ENCODE measurements at regions not wholly inside any gene's neighbourhood (a gene's known extent, or its start where the extent isn't known, plus 50 kb on each side); places are given as distances from the start of the nearest gene placed in this dataset.

GRCh38 chr6:126529637-126530362, 189.9 kb downstream of the CENPW start:
- no peak for FAIRE-seq
- TF ChIP-seq POLR2AphosphoS5 (IDR thresholded peaks at IDR 0.05; ENCODE audit: low read depth, low read length) (no peak), TAF1 (IDR thresholded peaks at IDR 0.05; ENCODE audit: borderline replicate concordance, low read depth, low read length) (no peak), POLR2A (IDR thresholded peaks at IDR 0.05; ENCODE audit: low read depth, low read length) (no peak)
- no peak for DNase-seq (ENCODE audit: insufficient read length)

GRCh38 chr6:126530775-126531174, 190.9 kb downstream of the CENPW start:
- no peak for TF ChIP-seq TAF1 (IDR thresholded peaks at IDR 0.05; ENCODE audit: borderline replicate concordance, low read depth, low read length)
- TF ChIP-seq POLR2AphosphoS5 (IDR thresholded peaks at IDR 0.05; ENCODE audit: low read depth, low read length), result no peak
- no peak for TF ChIP-seq POLR2A (IDR thresholded peaks at IDR 0.05; ENCODE audit: low read depth, low read length)
- FAIRE-seq, result no peak

GRCh38 chr6:126531286-126531685, 191.4 kb downstream of the CENPW start:
- DNase-seq (ENCODE audit: insufficient read length), result no peak
- peak; percentile 21 for FAIRE-seq
- TF ChIP-seq POLR2AphosphoS5 (IDR thresholded peaks at IDR 0.05; ENCODE audit: low read depth, low read length) (no peak), TAF1 (IDR thresholded peaks at IDR 0.05; ENCODE audit: borderline replicate concordance, low read depth, low read length) (no peak), POLR2A (IDR thresholded peaks at IDR 0.05; ENCODE audit: low read depth, low read length) (no peak)

More at GRCh38 chr6:126530775-126531174, 190.9 kb downstream of the CENPW start:
- no peak for DNase-seq (ENCODE audit: insufficient read length)

- DNase-seq (ENCODE audit: insufficient read length) (no peak), FAIRE-seq (peak; percentile 70)
- TF ChIP-seq TAF1 (IDR thresholded peaks at IDR 0.05; ENCODE audit: borderline replicate concordance, low read depth, low read length) (no peak), POLR2A (IDR thresholded peaks at IDR 0.05; ENCODE audit: low read depth, low read length) (no peak), POLR2AphosphoS5 (IDR thresholded peaks at IDR 0.05; ENCODE audit: low read depth, low read length) (no peak)
These were observed 191.9 kb downstream of the CENPW start for GRCh38 chr6:126531840-126532239.

DNA sequence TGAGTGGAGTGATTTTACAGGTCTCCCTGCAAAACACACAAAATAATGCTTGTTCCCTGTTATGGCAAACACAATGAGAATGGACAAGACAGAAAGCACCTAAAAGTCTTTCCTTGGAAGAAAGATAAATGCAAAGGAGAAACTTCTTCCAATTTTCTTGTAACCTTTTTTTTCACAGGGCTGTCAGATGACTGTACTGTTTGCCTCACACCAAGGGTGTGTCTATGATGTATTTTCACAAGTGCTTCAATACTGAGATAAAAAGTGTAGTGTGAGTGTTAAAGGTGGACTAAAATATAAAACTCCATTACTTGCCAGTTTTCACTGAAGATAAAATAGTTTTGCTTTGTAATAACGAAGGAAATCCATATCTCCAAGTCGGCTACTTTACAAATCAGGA, 194.5 kb downstream of the CENPW start:
- no peak for DNase-seq (ENCODE audit: insufficient read length)
- no peak for TF ChIP-seq POLR2AphosphoS5 (IDR thresholded peaks at IDR 0.05; ENCODE audit: low read depth, low read length)
- TF ChIP-seq POLR2A (IDR thresholded peaks at IDR 0.05; ENCODE audit: low read depth, low read length), result no peak
- TF ChIP-seq TAF1 (IDR thresholded peaks at IDR 0.05; ENCODE audit: borderline replicate concordance, low read depth, low read length), result no peak

DNA sequence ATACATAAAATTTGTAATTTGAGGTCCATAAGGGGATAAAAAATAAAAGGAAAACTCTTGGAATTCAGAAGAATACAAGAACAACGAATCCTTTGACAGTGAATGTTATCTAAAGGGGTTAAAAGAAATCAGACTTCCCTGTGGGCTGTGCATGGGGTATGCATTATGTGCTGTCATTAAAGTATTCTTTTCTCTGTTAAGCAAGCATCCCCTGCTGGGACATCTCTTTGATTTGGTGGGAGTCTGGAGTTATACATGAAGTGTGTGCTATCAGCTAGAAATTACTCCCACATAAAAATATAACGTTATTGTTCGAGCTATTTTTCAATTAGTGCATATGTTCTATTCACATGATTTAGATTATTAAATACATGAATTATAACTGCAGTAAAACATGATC, 195.2 kb downstream of the CENPW start:
- no peak for TF ChIP-seq TAF1 (IDR thresholded peaks at IDR 0.05; ENCODE audit: borderline replicate concordance, low read depth, low read length)
- no peak for TF ChIP-seq POLR2AphosphoS5 (IDR thresholded peaks at IDR 0.05; ENCODE audit: low read depth, low read length)
- TF ChIP-seq POLR2A (IDR thresholded peaks at IDR 0.05; ENCODE audit: low read depth, low read length), result no peak
- FAIRE-seq (no peak), DNase-seq (ENCODE audit: insufficient read length) (no peak)

More for the DNA sequence above, 194.5 kb downstream of the CENPW start:
- FAIRE-seq, result no peak

DNA sequence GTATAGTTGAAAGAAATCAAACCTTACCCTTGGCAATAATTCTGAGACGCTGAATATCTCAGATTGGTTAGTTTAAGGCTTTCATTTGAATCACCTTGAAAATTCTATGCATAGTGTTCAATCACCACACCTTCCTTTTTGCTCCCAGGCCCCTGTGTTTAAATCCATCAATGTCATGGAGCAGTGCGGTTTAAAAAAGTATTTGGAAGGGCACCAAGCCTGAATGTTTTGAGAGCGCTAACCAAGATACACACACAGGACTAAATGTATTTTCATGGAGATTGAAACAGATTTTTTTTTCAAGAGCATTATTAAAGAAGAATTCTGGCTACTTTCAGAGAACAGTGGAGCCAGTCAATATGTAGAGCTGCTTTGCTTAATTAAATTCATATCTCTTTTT, 195.7 kb downstream of the CENPW start:
- no peak for TF ChIP-seq POLR2AphosphoS5 (IDR thresholded peaks at IDR 0.05; ENCODE audit: low read depth, low read length)
- TF ChIP-seq POLR2A (IDR thresholded peaks at IDR 0.05; ENCODE audit: low read depth, low read length), result no peak
- TF ChIP-seq TAF1 (IDR thresholded peaks at IDR 0.05; ENCODE audit: borderline replicate concordance, low read depth, low read length), result no peak
- no peak for FAIRE-seq
- no peak for DNase-seq (ENCODE audit: insufficient read length)

DNA sequence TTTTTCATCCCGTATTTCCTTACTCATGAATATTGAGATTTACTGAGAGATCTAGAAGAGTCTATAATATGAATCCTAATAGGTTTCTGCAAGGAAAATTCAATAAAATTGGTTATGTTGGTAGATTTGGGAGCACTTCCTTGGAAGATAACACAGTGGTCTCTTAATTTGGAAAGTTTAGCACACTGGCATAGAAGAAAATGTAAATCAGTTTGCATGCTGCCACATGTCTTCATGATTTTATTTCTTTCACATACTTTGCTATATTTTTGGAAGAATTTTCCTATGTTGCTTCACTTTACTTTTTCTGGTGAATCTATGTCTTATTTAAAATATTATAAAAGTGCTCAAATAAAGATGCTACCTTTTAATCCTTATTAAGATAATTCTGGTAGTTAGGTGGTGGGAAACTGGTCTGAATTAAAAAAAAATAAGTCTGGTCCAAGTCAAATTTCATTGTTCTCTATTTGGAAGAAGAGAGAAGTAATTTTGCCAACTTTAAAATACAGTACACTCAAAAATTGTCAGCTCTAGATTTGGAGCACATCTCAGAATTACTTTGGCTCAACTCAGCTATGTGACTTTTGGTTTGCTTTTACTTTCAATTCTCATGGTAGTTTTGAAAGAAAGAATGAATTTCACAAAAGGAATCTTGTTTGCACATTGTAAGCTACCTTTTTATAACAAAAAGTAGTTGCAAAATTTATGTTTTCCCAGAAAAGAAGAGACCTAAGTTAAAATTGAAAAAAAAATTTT, 197.3 kb downstream of the CENPW start:
- TF ChIP-seq TAF1 (IDR thresholded peaks at IDR 0.05; ENCODE audit: borderline replicate concordance, low read depth, low read length), result no peak
- no peak for TF ChIP-seq POLR2AphosphoS5 (IDR thresholded peaks at IDR 0.05; ENCODE audit: low read depth, low read length)
- TF ChIP-seq POLR2A (IDR thresholded peaks at IDR 0.05; ENCODE audit: low read depth, low read length), result no peak
- DNase-seq (ENCODE audit: insufficient read length), result no peak
- no peak for FAIRE-seq

DNA sequence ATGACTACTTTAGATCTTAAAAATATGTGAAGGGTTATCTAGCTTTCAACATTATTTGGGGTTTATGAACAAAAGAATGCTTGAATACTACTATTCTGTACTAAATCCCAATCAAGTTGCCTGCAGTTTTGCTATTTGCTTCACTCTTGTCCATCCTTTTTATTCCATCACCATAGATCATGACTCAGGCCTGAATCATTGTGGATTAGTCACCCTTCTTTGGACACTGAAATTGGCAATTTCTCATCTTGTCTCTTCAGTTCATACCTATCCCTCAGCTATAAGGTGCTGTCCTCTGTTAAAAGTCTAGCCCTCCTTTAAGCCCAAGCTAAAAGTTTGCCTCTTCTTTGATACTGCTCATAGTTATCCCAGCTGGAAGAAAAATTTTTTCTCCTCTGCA, 199.1 kb downstream of the CENPW start:
- FAIRE-seq (no peak), DNase-seq (ENCODE audit: insufficient read length) (no peak)
- TF ChIP-seq POLR2AphosphoS5 (IDR thresholded peaks at IDR 0.05; ENCODE audit: low read depth, low read length), result no peak
- TF ChIP-seq TAF1 (IDR thresholded peaks at IDR 0.05; ENCODE audit: borderline replicate concordance, low read depth, low read length), result no peak

DNA sequence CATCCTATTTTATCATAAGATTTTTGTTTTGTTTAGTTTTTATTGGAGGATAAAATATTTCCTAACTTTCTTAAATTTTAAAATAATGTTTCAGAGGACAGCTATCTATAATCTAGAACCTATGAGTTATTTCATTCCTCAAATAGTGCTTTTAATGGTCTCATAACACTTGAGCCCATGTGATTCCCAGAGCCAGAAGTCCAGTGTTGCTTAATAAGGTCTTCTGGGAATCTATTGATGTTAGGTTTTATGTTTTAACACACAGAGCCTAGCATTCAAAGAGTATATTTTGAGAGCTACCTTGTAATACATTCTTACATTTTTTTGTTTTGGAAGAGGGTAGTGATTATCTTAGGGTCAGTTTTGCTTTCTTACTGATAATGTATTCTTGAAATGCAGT, 200.2 kb downstream of the CENPW start:
- no peak for FAIRE-seq
- DNase-seq (ENCODE audit: insufficient read length), result no peak
- TF ChIP-seq POLR2AphosphoS5 (IDR thresholded peaks at IDR 0.05; ENCODE audit: low read depth, low read length) (no peak), POLR2A (IDR thresholded peaks at IDR 0.05; ENCODE audit: low read depth, low read length) (no peak), TAF1 (IDR thresholded peaks at IDR 0.05; ENCODE audit: borderline replicate concordance, low read depth, low read length) (no peak)

DNA sequence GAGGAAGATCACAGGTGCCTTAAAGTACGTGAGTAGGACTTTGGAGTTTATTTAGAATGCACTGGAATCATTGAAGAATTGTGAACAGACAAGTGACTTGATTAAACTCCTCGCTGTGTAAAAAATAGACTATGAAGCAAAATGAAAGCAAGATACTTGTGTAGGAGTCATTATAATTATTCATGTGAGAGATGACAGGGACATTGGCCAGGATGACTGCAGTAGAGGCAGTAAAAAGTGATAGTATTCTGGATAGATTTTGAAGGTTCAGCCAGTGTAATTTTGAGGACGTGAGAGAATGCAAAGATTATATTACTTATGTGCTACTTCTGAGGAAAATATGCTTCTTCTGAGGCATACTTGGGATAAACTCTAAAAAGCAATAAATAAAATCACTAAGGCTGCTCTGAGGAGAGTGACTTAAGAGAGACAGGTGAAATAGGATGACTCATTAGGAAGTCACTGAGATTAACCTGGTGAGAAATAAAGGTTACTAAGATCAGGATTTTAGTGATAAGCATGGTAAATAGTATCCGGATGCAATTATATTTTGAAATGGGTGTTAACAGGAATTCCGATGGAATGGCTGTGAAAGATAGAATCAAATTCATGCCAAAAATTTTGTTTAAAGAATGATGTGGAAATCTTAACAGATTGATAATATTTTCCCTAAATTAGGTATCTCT, 202.0 kb downstream of the CENPW start:
- FAIRE-seq (no peak), DNase-seq (ENCODE audit: insufficient read length) (no peak)

More for the DNA sequence above, 202.0 kb downstream of the CENPW start:
- TF ChIP-seq POLR2A (IDR thresholded peaks at IDR 0.05; ENCODE audit: low read depth, low read length), result no peak
- no peak for TF ChIP-seq TAF1 (IDR thresholded peaks at IDR 0.05; ENCODE audit: borderline replicate concordance, low read depth, low read length)
- TF ChIP-seq POLR2AphosphoS5 (IDR thresholded peaks at IDR 0.05; ENCODE audit: low read depth, low read length), result no peak
